Muscle of back (tissue), 3 donors: ENCODE measurements at regions not wholly inside any gene's neighbourhood (a gene's known extent, or its start where the extent isn't known, plus 50 kb on each side); places are given as distances from the start of the nearest gene placed in this dataset.

ENCODE experiments used
- DNase-seq, 3 donors: peaks; one replicate each; pipeline versions ENCODE4 v3.0.0 to v3.0.0-alpha.2; 2013

- DNase-seq, result no peak
Measured at GRCh38 chr11:103623933-103624332, 412.5 kb upstream of the DDI1 start.

GRCh38 chr11:103624708-103625623, 411.5 kb upstream of the DDI1 start:
- DNase-seq, result peak in 2 of 3 donors; percentile 22 to 92

- no peak for DNase-seq
Measured at GRCh38 chr11:103625624-103625965, 410.8 kb upstream of the DDI1 start.

- no peak for DNase-seq
Measured at GRCh38 chr11:103628121-103628520, 408.3 kb upstream of the DDI1 start.

- no peak for DNase-seq
Measured at GRCh38 chr11:103631841-103632240, 404.6 kb upstream of the DDI1 start.

GRCh38 chr11:103633068-103633788, 403.2 kb upstream of the DDI1 start:
- peak in 1 of 3 donors; percentile 80 for DNase-seq

GRCh38 chr11:103633819-103634590, 402.4 kb upstream of the DDI1 start:
- no peak for DNase-seq

GRCh38 chr11:103636232-103636631, 400.2 kb upstream of the DDI1 start:
- DNase-seq, result no peak

GRCh38 chr11:103637295-103637694, 399.1 kb upstream of the DDI1 start:
- no peak for DNase-seq

- no peak for DNase-seq
Measured at GRCh38 chr11:103637831-103638230, 398.6 kb upstream of the DDI1 start.

- DNase-seq, result no peak
Measured at GRCh38 chr11:103644676-103645075, 391.8 kb upstream of the DDI1 start.

- DNase-seq, result no peak
Measured at GRCh38 chr11:103648054-103648453, 388.4 kb upstream of the DDI1 start.

GRCh38 chr11:103648670-103649400, 387.6 kb upstream of the DDI1 start:
- peak in 1 of 3 donors; percentile 30 for DNase-seq

GRCh38 chr11:103649401-103649895, 387.0 kb upstream of the DDI1 start:
- DNase-seq, result no peak

GRCh38 chr11:103650330-103650729, 386.1 kb upstream of the DDI1 start:
- DNase-seq, result no peak

GRCh38 chr11:103651341-103651998, 385.0 kb upstream of the DDI1 start:
- DNase-seq, result no peak

GRCh38 chr11:103652013-103652412, 384.4 kb upstream of the DDI1 start:
- DNase-seq, result peak in 1 of 3 donors; percentile 68

- DNase-seq, result no peak
Measured at GRCh38 chr11:103656382-103656781, 380.1 kb upstream of the DDI1 start.

- no peak for DNase-seq
Measured at GRCh38 chr11:103659206-103659618, 377.2 kb upstream of the DDI1 start.

- no peak for DNase-seq
Measured at GRCh38 chr11:103659743-103660142, 376.7 kb upstream of the DDI1 start.

GRCh38 chr11:103661185-103661584, 375.3 kb upstream of the DDI1 start:
- no peak for DNase-seq
